Motor neuron (in vitro differentiated cells): ENCODE measurements at regions not wholly inside any gene's neighbourhood (a gene's known extent, or its start where the extent isn't known, plus 50 kb on each side); places are given as distances from the start of the nearest gene placed in this dataset.
"Not testable (repeated sequence)": the region's sequence is repeated elsewhere in the genome, so short reads cannot be mapped to it uniquely, and the experiment has no call there.

Experiments used
- ATAC-seq, 8 experiments: fragments of 200-7000 bp; cut with Tn5 transposase; replicated peaks in 6 of 8; 2 replicates each; pipeline ENCODE4 v1.8.0; 2021; ENCODE audit warnings: mild to moderate bottlenecking in 8 of 8, moderate library complexity in 8 of 8
- H3K27ac ChIP-seq, 2 donors: fragments of 250-450 bp; sonication (Bioruptor Pico); 2 replicates each; pipeline ENCODE4 v1.9.0; 2021; ENCODE audit warnings: antibody characterized with exemption in 2 of 2, mild to moderate bottlenecking in 2 of 2, moderate library complexity in 1 of 2
- H3K4me1 ChIP-seq, 2 donors: fragments of 250-450 bp; sonication (Bioruptor Pico); replicated peaks in 1 of 2; 2 replicates each; pipeline ENCODE4 v1.6.1; 2021; ENCODE audit warnings: antibody characterized with exemption in 2 of 2, mild to moderate bottlenecking in 2 of 2, moderate library complexity in 1 of 2
- H3K4me3 ChIP-seq, 5 donors: fragments of 250-450 bp; sonication (Bioruptor Pico); 2 replicates each; pipeline ENCODE4 v1.9.0; 2021; ENCODE audit warnings: antibody characterized with exemption in 5 of 5, mild to moderate bottlenecking in 5 of 5, moderate library complexity in 4 of 5
- WGBS, 10 experiments: fragments of 450-650 bp; shearing (Covaris generic); methylation state at CpG; one replicate each; pipeline ENCODE4 v1.0.0; 2022; 5-methylcytosine and 5-hydroxymethylcytosine counted together
- in situ Hi-C, 9 experiments: fragments of 400-800 bp; cut with MboI; loops; one replicate each; pipeline ENCODE4 v1.15.0; 2021; ENCODE audit warnings: low sequenced_read_pairs in 9 of 9, low pct_unique_long_range_greater_than_20kb in 2 of 9; ENCODE audit not compliant: unreplicated experiment in 9 of 9

DNA sequence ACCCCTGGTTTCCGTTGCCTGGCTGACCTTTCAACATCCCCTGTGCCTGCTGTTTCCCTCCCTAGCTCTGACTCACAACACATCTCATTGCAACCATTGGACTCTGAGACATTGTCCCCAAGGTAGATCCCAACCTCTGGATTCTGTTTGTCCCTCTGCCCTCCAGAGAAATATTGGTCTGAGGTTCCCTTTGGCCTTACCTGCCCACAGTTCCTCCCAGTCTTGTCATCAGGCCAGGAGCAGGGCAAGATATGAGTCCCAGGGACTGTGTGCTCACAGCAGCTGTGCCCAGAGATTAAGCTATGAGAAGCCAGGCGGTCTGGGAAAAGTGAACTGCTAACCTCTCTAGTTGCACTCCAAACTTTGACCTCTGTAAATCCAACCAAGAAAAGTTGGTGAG is 168.2 kb upstream of the NR2F2 start:
- in situ Hi-C loops: no loop called here
- no peak overlapping the region for H3K4me3 ChIP-seq
- 90 to 100% (median 100%) methylated on average over 1 to 2 of the region's 2 CpGs; no CpG with 5 or more reads in 6 of the 10 experiments for WGBS, 10 experiments
- H3K27ac ChIP-seq: no peak overlapping the region
- no peak for ATAC-seq
- H3K4me1 ChIP-seq: peaks cover 0 to 7% of the 10 kb centered on the region in 2 donors

GRCh38 chr15:96165081-96165480 is 165.4 kb upstream of the NR2F2 start:
- ATAC-seq: no peak
- Histone ChIP-seq H3K4me1 (peaks cover 0 to 9% of the 10 kb centered on the region in 2 donors), H3K4me3 (no peak overlapping the region), H3K27ac (no peak overlapping the region)
- in situ Hi-C loops: no loop called here
- 30 to 73% (median 60%) methylated on average over 1 to 4 of the region's 4 CpGs; no CpG with 5 or more reads in 2 of the 10 experiments for WGBS, 10 experiments

GRCh38 chr15:96165775-96166174 is 164.7 kb upstream of the NR2F2 start:
- no peak for ATAC-seq
- in situ Hi-C loops: no loop called here
- WGBS, 10 experiments: 70 to 100% (median 100%) methylated on average over 1 to 2 of the region's 2 CpGs; no CpG with 5 or more reads in 4 of the 10 experiments
- Histone ChIP-seq H3K27ac (no peak overlapping the region), H3K4me3 (no peak overlapping the region), H3K4me1 (peaks cover 0 to 10% of the 10 kb centered on the region in 2 donors)

GRCh38 chr15:96166223-96167200 is 164.0 kb upstream of the NR2F2 start:
- WGBS, 10 experiments: 25 to 78% (median 59%) methylated on average over 2 to 15 of the region's 15 CpGs
- Histone ChIP-seq H3K27ac (no peak overlapping the region), H3K4me1 (peaks cover 6 to 15% of the 10 kb centered on the region in 2 donors), H3K4me3 (no peak overlapping the region)
- no peak for ATAC-seq
- in situ Hi-C loops: no loop called here

DNA sequence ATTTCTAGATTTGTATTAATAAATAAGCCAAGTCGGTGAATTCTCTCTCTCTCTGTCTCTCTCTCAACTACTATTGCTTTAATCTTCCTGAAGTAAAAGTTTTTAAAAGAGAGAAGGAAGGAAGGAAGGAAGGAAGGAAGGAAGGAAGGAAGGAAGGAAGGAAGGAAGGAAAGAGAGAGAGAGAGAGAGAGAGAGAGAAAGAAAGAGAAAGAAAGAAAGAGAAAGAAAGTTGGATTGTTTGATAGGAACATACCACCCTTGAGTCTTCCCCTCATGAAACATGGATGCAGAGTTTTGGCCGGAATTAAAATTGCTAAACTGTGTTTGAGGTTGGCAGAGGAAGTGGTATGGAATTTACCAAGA is 159.9 kb upstream of the NR2F2 start:
- H3K4me3 ChIP-seq, in situ Hi-C loops, ATAC-seq, H3K27ac ChIP-seq: not testable (repeated sequence)
- peaks cover 10 to 24% of the 10 kb centered on the region in 2 donors for H3K4me1 ChIP-seq
- 33 to 100% (median 80%) methylated on average over 1 to 2 of the region's 2 CpGs; no CpG with 5 or more reads in 3 of the 10 experiments for WGBS, 10 experiments

DNA sequence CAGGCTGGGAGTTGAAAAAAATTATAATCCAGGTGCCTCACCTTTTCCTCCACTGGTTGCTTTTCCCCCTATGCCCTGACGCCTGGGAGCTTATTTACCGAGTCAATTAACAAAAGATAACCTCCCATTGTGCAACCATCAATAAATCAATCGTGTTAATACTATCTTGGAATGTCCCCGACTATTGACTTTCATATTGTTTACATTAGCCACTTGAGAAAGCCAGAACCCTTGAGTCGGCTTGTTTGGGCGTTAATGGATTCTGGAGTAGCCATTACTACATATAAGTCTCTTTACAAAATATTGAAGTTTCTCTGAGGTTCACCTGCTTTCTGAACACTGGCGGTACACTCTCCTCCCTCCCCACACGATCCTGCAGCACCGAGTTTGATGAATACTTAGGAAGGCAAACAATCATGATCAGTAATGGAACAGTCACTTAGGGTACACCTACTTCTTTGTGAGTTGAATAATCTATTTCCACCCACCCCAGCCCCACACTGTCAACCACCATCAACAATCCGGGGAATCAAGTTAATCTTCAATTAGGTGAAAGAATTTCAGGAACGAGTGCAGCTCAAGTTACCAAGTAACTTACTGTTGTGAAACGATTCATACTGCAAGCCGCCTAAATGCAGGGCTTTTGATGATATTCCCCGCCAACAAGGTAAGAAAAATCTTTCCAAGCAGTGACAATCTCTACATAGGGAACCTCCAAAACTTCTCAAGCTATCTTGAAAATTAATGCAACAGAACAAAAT is 159.3 kb upstream of the NR2F2 start:
- in situ Hi-C loops: no loop called here
- 11 to 89% (median 43%) methylated on average over 3 to 12 of the region's 14 CpGs for WGBS, 10 experiments
- no peak overlapping the region for H3K27ac ChIP-seq
- no peak overlapping the region for H3K4me3 ChIP-seq
- peaks cover 10 to 23% of the 10 kb centered on the region in 2 donors for H3K4me1 ChIP-seq
- ATAC-seq: no peak

DNA sequence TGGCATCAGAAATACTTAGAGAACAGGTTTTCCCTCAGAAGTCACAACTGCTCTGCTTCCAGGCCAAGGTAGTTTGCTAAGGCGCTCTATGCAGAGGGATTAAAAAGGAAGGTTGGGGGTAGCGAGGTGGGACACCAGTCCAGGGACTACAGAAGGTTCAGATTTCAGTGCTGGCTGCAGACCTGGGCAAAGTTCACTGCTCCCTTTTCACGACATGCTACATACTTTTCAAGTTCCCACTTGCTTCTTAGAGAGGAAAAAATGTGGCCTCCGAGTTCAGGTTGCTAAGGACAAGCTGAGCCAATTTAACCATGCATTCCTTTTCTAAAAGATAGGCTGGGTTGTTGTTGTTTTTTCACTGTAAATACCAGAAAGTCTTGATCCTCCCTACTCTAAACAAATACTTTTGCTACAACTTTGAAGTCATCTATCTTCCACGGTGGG is 158.6 kb upstream of the NR2F2 start:
- Histone ChIP-seq H3K4me1 (peaks cover 10 to 22% of the 10 kb centered on the region in 2 donors), H3K4me3 (no peak overlapping the region), H3K27ac (no peak overlapping the region)
- 0 to 100% (median 43%) methylated on average over 1 to 5 of the region's 5 CpGs for WGBS, 10 experiments
- peak in 2 of 8 experiments; percentile 22 to 87 for ATAC-seq
- in situ Hi-C loops: no loop called here

DNA sequence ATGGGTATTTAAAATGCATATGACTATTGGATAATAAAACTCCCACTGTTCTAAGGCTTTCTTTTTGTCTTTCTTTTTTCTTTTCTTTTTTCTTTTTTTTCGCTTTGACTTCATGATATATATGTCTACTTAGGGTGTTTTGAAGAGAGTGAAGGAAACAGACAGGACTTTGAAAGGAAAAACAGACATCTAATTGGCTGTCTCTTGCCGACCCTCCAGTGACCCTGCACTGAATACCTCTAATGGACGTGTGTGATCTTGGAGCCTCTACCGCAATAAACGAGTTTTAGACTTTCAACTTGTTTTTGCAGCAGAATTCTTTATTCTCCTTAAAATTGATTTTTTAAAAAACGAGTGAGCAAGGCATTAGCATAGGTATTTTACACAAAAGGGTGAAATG is 158.1 kb upstream of the NR2F2 start:
- 11 to 73% (median 28%) methylated on average over 3 to 6 of the region's 6 CpGs for WGBS, 10 experiments

DNA sequence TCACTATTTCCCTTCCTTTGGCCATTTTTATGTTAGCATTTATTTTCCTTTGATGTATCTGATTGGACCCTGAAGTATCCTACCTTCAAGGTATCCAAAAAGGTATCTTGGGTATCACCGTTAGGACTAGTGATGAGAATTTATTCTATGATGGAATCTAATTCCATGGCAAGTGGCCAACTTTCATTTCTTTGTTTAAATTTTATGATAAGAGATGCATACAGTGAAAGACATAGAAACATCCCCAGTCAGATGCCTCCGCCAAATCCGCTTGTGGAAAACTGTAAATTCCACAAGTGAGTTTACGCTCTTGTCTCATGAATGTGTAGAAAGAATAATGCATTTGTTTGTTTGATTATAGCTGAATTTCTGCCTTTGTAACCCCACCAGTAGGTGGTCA is 153.7 kb upstream of the NR2F2 start:
- H3K4me3 ChIP-seq: no peak overlapping the region
- peaks cover 13 to 15% of the 10 kb centered on the region in 2 donors for H3K4me1 ChIP-seq
- no peak for ATAC-seq
- in situ Hi-C loops: no loop called here
- WGBS, 10 experiments: 84 to 100% (median 93%) methylated on average over 1 to 4 of the region's 4 CpGs; no CpG with 5 or more reads in 2 of the 10 experiments
- no peak overlapping the region for H3K27ac ChIP-seq

More for the DNA sequence above, 158.1 kb upstream of the NR2F2 start:
- in situ Hi-C loops: no loop called here
- Histone ChIP-seq H3K27ac (no peak overlapping the region), H3K4me3 (no peak overlapping the region), H3K4me1 (peaks cover 10 to 16% of the 10 kb centered on the region in 2 donors)
- no peak for ATAC-seq

DNA sequence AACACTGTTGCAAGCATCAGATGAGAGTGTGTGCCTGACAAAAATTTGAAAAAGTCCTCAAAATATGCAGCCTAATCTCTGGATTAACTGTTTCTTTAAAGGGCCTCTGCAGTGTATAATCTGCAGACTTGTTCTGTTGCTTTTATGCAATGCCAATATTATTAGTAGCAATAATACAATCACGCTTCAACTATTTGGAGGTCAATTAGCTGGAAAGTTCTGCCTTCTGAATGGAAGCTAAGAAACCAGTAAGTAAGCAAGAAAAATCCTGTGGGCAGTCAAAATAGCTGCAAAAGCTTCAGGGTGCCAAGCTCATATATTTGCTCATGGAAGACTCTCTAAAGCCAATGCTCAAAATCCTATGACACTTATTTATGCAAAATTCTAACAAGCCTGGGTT is 153.2 kb upstream of the NR2F2 start:
- H3K27ac ChIP-seq: no peak overlapping the region
- ATAC-seq: no peak
- in situ Hi-C loops: no loop called here
- H3K4me3 ChIP-seq: no peak overlapping the region
- WGBS, 10 experiments: 36 to 100% (median 90%) methylated on average over 1 of the region's 1 CpG; no CpG with 5 or more reads in 3 of the 10 experiments
- peaks cover 10 to 12% of the 10 kb centered on the region in 2 donors for H3K4me1 ChIP-seq

- in situ Hi-C loops: no loop called here
- 0 to 68% (median 38%) methylated on average over 1 to 10 of the region's 11 CpGs for WGBS, 10 experiments
- peak overlapping the region in 1 of 2 donors; percentile 24 for H3K27ac ChIP-seq
- H3K4me1 ChIP-seq: peaks cover 16% of the 10 kb centered on the region in 2 donors
- peak in 5 of 8 experiments; percentile 12 to 44 (median 42) for ATAC-seq
- H3K4me3 ChIP-seq: no peak overlapping the region
Measured at GRCh38 chr15:96180087-96180748, 150.3 kb upstream of the NR2F2 start.

GRCh38 chr15:96181217-96181616 is 149.3 kb upstream of the NR2F2 start:
- in situ Hi-C loops: no loop called here
- no peak overlapping the region for H3K27ac ChIP-seq
- peaks cover 16% of the 10 kb centered on the region in 2 donors for H3K4me1 ChIP-seq
- H3K4me3 ChIP-seq: no peak overlapping the region
- ATAC-seq: no peak
